Endothelial cell of umbilical vein (primary cell): ENCODE measurements at regions not wholly inside any gene's neighbourhood (a gene's known extent, or its start where the extent isn't known, plus 50 kb on each side); places are given as distances from the start of the nearest gene placed in this dataset.

Experiments
- BruUV-seq: library from RNA; stranded (reverse); fragments of 400-500 nt; replicated peaks from 2 replicates; lab custom pipeline; 2021; lab: Mats Ljungman, UMichigan
- CTCF ChIA-PET: fragments of 300-600, 350-600 bp; sonication (Branson Sonifier 250); formaldehyde crosslinking; loops from one replicate; lab custom pipeline; 2021; ENCODE audit warnings: antibody characterized with exemption, inconsistent platforms; lab: Charles Lee
- POLR2A ChIA-PET: fragments of 300-600, 350-600 bp; sonication (Branson Sonifier 250); formaldehyde crosslinking; loops from one replicate; lab custom pipeline; 2021; ENCODE audit warnings: antibody characterized with exemption, inconsistent platforms; lab: Charles Lee
- DNase-seq: peaks from one replicate; pipeline ENCODE4 v3.0.0-alpha.2; 2011; ENCODE audit warnings: low read depth, low spot score
- FAIRE-seq: peaks from 2 replicates; lab custom pipeline; 2011; peaks lifted over from hg19 to GRCh38; lab: Jason Lieb, UNC
- H2AFZ ChIP-seq: 2 replicates; pipeline ENCODE4 v1.6.0; 2012; ENCODE audit warnings: low read depth, low read length, control low read depth, inconsistent platforms
- H3K27ac ChIP-seq: 2 replicates; pipeline ENCODE4 v1.5.1; 2011; ENCODE audit warnings: low read depth, mild to moderate bottlenecking, control low read depth, low read length, moderate library complexity; ENCODE audit not compliant: insufficient read depth
- H3K27me3 ChIP-seq, 2 experiments: 2 replicates each; pipeline versions ENCODE4 v1.6.0 to v1.6.1; 2011; ENCODE audit warnings: low read length in 2 of 2, mixed read lengths in 1 of 2; ENCODE audit not compliant: control insufficient read depth in 2 of 2, insufficient read depth in 2 of 2
- H3K36me3 ChIP-seq, 2 experiments: 2 replicates in 1 of 2; 3 replicates in 1 of 2; pipeline ENCODE4 v1.5.1; 2011; ENCODE audit warnings: low read length in 2 of 2, mild to moderate bottlenecking in 1 of 2, moderate library complexity in 1 of 2; ENCODE audit not compliant: control insufficient read depth in 2 of 2, insufficient read depth in 2 of 2; ENCODE audit errors: extremely low read depth in 1 of 2
- H3K4me1 ChIP-seq: 3 replicates; pipeline ENCODE4 v1.5.1; 2011; ENCODE audit warnings: mild to moderate bottlenecking, low read length; ENCODE audit not compliant: control insufficient read depth, insufficient read depth; ENCODE audit errors: extremely low read depth
- H3K4me2 ChIP-seq: 2 replicates; pipeline ENCODE4 v1.6.1; 2011; ENCODE audit warnings: low read length, control low read depth, mixed read lengths; ENCODE audit not compliant: insufficient read depth
- H3K4me3 ChIP-seq, 3 experiments: fragments of 200-600 bp in 1 of 3; sonication (generic), shearing (Covaris generic) in 1 of 3; replicated peaks in 1 of 3; 2 replicates each; pipeline ENCODE4 v1.5.1; 2011 to 2016; ENCODE audit warnings: control low read depth in 3 of 3, low read length in 3 of 3, mild to moderate bottlenecking in 2 of 3, inconsistent platforms in 1 of 3, low read depth in 1 of 3, moderate library complexity in 1 of 3; ENCODE audit not compliant: insufficient read depth in 1 of 3
- H3K79me2 ChIP-seq: 2 replicates; pipeline ENCODE4 v1.6.0; 2012; ENCODE audit warnings: low read length, inconsistent platforms; ENCODE audit not compliant: control insufficient read depth, insufficient read depth
- H3K9ac ChIP-seq: replicated peaks from 2 replicates; pipeline ENCODE3; 2011; ENCODE audit warnings: low read length, control low read depth; ENCODE audit not compliant: insufficient read depth; ENCODE audit errors: extremely low read depth
- H3K9me1 ChIP-seq: replicated peaks from 3 replicates; pipeline ENCODE4 v1.6.0; 2011; ENCODE audit warnings: mild to moderate bottlenecking, low read length; ENCODE audit not compliant: control insufficient read depth, insufficient read depth; ENCODE audit errors: extremely low read depth
- H3K9me3 ChIP-seq: replicated peaks from 2 replicates; pipeline ENCODE4 v1.5.1; 2012; ENCODE audit warnings: low read length, inconsistent platforms; ENCODE audit not compliant: control insufficient read depth, insufficient read depth
- H4K20me1 ChIP-seq: replicated peaks from 2 replicates; pipeline ENCODE3; 2011; ENCODE audit warnings: mild to moderate bottlenecking, low read length; ENCODE audit not compliant: control insufficient read depth, insufficient read depth; ENCODE audit errors: extremely low read depth
- EZH2 ChIP-seq: IDR thresholded peaks from 2 replicates; pipeline ENCODE4 v1.6.1; 2012; ENCODE audit warnings: borderline replicate concordance, low read depth, mild to moderate bottlenecking, moderate library complexity, low read length, inconsistent platforms; ENCODE audit not compliant: severe bottlenecking
- FOS ChIP-seq: IDR thresholded peaks from 2 replicates; pipeline ENCODE4 v1.6.1; 2011; ENCODE audit warnings: mild to moderate bottlenecking, low read length, moderate library complexity, borderline replicate concordance; ENCODE audit not compliant: insufficient read depth
- GATA2 ChIP-seq: IDR thresholded peaks from 2 replicates; pipeline ENCODE4 v1.7.0; 2011; ENCODE audit warnings: low read depth, mild to moderate bottlenecking, moderate library complexity, mixed read lengths, low read length; ENCODE audit not compliant: insufficient read length, insufficient read depth
- JUN ChIP-seq: IDR thresholded peaks from 2 replicates; pipeline ENCODE4 v1.6.1; 2011; ENCODE audit warnings: borderline replicate concordance, low read depth; ENCODE audit not compliant: insufficient read length, insufficient read depth
- MYC ChIP-seq: IDR thresholded peaks from one replicate; pipeline ENCODE4 v1.6.1; 2011; ENCODE audit warnings: mild to moderate bottlenecking, low read depth, low read length
- POLR2A ChIP-seq: IDR thresholded peaks from 2 replicates; pipeline ENCODE4 v1.6.1; 2012; ENCODE audit warnings: low read depth, mild to moderate bottlenecking, control low read depth, low read length
- POLR2AphosphoS5 ChIP-seq: IDR thresholded peaks from 2 replicates; pipeline ENCODE4 v1.6.1; 2012; ENCODE audit warnings: low read depth, mild to moderate bottlenecking, control low read depth, low read length, moderate library complexity; ENCODE audit not compliant: insufficient read depth
- dilution Hi-C: fragments of 300-500 bp; cut with MboI; formaldehyde crosslinking; loops from one replicate; pipeline ENCODE4 v1.15.0; 2019; ENCODE audit warnings: low sequenced_read_pairs; ENCODE audit not compliant: extremely low pct_ligation_motif_present
- intact Hi-C: fragments of 100-400 bp; cut with micrococcal nuclease; formaldehyde crosslinking; loops from one replicate; pipeline ENCODE4 v1.10.0; 2022
- TF ChIP-seq, protein P1 (sequence below), 2 donors: IDR thresholded peaks; 1 replicate in 1 of 2; 2 replicates in 1 of 2; pipeline ENCODE4 v1.5.1; 2011; ENCODE audit warnings: low read length in 2 of 2, mild to moderate bottlenecking in 2 of 2, moderate library complexity in 2 of 2, control low read depth in 1 of 2, inconsistent platforms in 1 of 2, low read depth in 1 of 2; ENCODE audit not compliant: insufficient read depth in 1 of 2; ENCODE audit errors: extremely low read depth in 1 of 2
- TF ChIP-seq, protein P2 (sequence below): IDR thresholded peaks from 2 replicates; pipeline ENCODE4 v1.6.1; 2011; ENCODE audit not compliant: insufficient read depth, insufficient read length

DNA sequence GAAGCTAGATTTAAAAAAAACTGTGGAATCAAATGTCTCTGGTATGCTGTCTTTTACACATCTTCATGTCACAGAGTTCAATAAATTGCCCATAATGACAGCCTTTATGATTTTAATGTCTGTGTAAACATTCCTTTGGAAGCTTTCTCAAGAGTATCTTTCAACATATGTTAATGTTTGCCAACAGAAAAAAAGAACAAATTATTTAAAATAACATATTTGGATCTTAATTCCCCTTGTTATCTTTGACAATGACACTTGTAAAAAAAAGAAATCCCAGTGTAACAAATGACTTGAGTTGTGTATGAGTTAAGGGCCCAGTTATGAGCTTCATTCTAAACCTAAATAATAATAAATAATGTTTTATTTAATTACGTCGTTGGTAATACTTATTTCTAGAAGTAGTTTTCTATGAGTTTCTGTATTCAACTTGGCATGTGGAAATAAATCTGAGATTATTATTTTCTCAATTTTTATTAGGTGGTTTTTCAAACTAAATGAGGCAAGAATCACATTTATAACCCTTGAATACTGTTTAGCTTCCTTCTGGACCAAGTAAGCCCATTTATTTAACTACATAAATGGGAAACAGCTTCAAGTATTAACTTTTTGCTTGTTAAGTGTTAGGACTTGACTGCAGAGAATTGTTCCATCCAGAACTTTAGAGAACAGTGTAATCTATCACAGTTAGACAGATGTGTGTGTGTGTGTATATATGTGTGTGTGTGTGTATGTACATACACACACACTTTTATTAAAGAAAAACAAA lies 182.1 kb downstream of the POSTN start:
- DNase-seq = no peak
- Histone ChIP-seq H3K9ac (no peak overlapping the region), H4K20me1 (no peaks in the 10 kb centered on the region), H2AFZ (no peak overlapping the region), H3K36me3 (no peaks in the 10 kb centered on the region), H3K4me2 (no peak overlapping the region), H3K27ac (no peak overlapping the region), H3K4me3 (no peak overlapping the region), H3K4me1 (peaks cover 15% of the 10 kb centered on the region), H3K9me1 (no peaks in the 10 kb centered on the region), H3K27me3 (no peaks in the 10 kb centered on the region), H3K9me3 (no peaks in the 10 kb centered on the region), H3K79me2 (no peaks in the 10 kb centered on the region)
- ChIA-PET POLR2A (no interaction called here), CTCF (interaction anchor here (0.9 kb wide), 1 partner anchor 10 kb away, joined by 3 read pairs; no protein-coding TSS in a partner anchor)
- TF ChIP-seq FOS = no peak
- TF ChIP-seq EZH2 = no peak
- TF ChIP-seq, protein P1, sequence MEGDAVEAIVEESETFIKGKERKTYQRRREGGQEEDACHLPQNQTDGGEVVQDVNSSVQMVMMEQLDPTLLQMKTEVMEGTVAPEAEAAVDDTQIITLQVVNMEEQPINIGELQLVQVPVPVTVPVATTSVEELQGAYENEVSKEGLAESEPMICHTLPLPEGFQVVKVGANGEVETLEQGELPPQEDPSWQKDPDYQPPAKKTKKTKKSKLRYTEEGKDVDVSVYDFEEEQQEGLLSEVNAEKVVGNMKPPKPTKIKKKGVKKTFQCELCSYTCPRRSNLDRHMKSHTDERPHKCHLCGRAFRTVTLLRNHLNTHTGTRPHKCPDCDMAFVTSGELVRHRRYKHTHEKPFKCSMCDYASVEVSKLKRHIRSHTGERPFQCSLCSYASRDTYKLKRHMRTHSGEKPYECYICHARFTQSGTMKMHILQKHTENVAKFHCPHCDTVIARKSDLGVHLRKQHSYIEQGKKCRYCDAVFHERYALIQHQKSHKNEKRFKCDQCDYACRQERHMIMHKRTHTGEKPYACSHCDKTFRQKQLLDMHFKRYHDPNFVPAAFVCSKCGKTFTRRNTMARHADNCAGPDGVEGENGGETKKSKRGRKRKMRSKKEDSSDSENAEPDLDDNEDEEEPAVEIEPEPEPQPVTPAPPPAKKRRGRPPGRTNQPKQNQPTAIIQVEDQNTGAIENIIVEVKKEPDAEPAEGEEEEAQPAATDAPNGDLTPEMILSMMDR (IDR thresholded peaks at IDR 0.05; ENCODE audit: extremely low read depth in 1 of 2, insufficient read depth in 1 of 2, low read depth in 1 of 2, low read length in 2 of 2) = no peak
- TF ChIP-seq POLR2AphosphoS5 = no peak
- no peak for TF ChIP-seq JUN
- no peak for TF ChIP-seq GATA2
- TF ChIP-seq, protein P2, sequence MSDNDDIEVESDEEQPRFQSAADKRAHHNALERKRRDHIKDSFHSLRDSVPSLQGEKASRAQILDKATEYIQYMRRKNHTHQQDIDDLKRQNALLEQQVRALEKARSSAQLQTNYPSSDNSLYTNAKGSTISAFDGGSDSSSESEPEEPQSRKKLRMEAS = no peak
- TF ChIP-seq POLR2A = no peak
- no peak for TF ChIP-seq MYC
- BruUV-seq = no TSS peak
- intact Hi-C loops (no loop called here), dilution Hi-C loops (no loop called here)
- no peak for FAIRE-seq
